ENCODE measurements at regions not wholly inside any gene's neighbourhood (a gene's known extent, or its start where the extent isn't known, plus 50 kb on each side); places are given as distances from the start of the nearest gene placed in this dataset.

DNA sequence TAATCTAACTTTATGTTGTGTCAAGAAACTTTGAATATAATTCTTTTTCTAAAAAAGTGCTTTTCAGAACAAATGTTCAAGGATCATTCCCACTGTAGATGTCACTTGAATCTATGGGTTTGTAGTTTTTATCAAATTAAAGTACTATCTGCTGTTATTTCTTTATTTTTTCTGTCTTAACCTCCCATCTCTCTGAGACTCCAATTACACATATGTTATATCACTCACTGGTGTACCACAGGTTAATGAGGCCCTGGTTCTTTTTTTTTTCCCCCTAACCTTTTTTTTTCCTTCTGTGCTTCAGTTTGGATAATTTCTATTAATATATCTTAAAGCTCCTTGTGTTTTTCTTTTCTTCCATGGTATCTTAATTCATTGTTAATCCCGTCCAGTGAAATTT is 279.9 kb upstream of the RGS6 start:
- no peak for DNase-seq (ENCODE audit: low read depth in 1 of 2, low spot score in 1 of 2)

DNA sequence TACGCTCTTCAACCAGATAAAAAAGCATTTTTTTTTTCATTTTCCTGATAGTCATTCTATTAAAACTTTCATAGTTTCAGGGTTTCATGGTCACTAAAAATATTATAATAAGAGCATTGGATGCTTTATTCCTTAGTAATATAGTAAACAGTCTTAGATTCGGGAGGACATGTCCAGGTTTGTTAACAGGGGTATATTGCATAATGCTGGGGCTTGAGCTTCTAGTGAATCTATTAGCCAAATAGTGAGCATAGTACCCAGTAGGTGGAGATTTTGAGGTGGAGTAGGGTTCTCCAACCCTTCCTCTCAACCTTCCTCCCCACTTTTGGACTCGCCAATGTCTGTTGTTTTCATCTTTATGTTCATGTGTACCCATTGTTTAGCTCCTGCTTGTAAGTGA is 277.4 kb upstream of the RGS6 start:
- no peak for DNase-seq (ENCODE audit: low read depth in 1 of 2, low spot score in 1 of 2)

DNA sequence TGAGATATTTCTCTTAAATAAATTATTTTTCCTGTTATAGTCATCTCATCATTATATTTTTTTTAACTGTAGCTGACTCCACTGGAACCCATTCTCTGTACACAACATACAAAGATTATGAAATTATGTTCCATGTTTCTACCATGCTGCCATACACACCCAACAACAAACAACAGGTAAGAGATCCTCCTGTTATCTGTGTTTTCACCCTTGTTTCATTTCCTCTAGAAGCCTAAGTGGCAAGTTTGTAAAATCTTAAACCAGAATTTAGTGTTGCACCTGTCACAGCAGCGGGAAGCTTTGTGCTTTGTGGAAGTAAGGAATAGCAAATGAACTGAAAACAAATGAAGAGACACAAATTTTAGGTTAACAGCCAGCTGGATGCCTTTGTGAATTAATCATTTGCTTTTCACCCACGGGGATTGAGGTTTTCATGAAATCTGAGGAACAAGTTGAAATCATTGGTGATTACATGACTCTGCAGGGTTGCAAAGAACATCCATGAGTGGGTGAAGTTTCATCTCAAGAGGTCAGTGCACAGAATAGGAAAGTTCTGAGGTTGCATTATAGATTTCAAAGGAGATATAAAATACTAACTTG is 273.9 kb upstream of the RGS6 start:
- DNase-seq (ENCODE audit: low read depth in 1 of 2, low spot score in 1 of 2): no peak

DNA sequence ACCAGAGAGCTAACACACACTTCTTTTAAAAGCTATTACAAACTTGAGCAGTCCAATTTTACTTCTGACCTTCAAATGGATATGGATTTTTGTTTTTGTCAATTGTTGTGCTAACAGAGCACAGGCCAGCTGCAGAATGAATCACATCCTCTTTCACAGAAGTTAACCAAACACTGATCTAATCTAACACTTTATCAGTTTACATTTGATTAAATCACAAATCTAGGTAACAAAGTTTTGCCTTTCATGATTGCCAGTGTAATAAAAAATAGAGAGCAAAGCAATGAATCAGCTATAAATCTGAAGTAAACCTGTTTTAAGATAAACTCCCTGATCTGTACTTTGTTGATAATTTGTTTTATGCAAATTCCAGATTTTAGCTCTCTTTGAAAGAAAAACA is 273.1 kb upstream of the RGS6 start:
- no peak for DNase-seq (ENCODE audit: low read depth in 1 of 2, low spot score in 1 of 2)

DNA sequence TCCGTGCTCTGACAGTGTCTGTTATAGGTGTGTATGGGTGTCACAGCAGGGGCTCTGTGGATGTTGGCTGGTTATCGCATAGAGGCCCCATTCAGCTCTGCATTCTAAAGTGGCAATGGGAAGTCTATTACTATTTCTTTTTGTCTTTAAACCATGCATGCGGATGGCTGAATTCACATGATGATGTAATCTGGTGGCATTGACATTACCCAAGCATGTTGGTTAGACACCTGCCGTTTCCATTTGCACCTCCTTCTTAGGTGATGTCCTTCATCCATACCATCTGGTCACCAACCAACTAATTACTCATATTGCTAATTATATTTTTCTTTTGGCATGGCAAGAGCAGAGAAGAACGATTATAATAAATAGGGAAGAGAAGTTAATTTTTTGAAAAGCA is 270.8 kb upstream of the RGS6 start:
- no peak for DNase-seq (ENCODE audit: low read depth in 1 of 2, low spot score in 1 of 2)

DNA sequence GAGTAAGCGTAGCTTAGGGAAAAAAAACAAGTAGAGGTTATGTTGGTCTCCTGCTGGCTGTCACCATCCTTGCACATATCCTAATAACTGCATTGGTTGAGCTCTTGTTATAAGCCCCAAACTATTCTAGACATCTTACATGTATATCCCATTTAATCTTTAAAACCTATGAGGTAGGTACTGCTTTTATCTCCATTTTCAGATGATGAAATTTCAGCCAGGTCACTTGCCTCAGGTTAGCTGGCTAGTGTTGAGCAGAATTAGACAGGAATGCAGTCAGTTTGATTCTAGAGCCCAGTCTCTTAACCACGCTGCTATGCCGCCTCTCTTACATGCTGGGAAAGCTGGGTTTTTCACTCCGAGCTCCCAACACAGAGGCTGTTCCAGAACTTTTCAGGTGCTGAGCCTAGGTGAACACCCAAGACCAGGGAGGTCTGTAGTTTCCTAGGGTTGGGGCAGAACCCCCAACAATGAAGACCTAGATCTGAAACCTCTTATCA is 269.9 kb upstream of the RGS6 start:
- DNase-seq (ENCODE audit: low read depth in 1 of 2, low spot score in 1 of 2): no peak

DNA sequence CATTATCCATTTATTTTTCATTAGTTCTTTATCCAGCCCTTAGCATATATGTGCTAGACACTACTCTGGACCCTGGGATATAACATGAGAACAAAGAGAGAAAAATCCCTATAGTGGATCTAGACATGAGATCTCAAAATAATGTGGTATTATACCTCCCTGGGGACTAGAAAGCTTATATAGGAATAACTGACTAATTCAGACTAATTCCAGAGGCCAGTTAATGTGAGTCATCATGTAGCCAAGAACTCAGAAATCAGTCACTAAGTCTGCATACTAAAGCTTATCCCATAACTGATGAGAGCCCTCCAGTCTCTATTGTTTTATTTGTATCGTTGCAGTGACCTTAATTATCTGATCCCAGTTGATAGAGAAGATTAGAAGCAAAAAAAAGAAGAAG is 267.1 kb upstream of the RGS6 start:
- DNase-seq (ENCODE audit: low read depth in 1 of 2, low spot score in 1 of 2): no peak

DNA sequence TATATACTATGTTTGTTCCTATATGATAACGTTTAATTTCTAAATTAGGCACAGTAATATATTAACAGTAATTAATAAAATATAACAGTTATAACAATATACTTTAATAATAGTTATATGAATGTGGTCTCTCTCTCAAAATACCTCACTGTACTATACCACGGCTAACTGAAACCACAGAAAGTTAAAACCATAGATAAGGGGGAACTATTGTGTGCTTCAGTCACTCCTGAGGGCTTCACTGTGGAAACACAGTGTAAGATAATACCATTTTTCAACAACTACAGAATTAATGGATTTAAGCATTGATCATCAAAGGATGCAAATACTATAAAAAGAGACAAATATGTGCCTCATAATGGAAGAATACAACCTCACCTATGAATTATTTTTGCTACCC is 266.4 kb upstream of the RGS6 start:
- DNase-seq (ENCODE audit: low read depth in 1 of 2, low spot score in 1 of 2): no peak

DNA sequence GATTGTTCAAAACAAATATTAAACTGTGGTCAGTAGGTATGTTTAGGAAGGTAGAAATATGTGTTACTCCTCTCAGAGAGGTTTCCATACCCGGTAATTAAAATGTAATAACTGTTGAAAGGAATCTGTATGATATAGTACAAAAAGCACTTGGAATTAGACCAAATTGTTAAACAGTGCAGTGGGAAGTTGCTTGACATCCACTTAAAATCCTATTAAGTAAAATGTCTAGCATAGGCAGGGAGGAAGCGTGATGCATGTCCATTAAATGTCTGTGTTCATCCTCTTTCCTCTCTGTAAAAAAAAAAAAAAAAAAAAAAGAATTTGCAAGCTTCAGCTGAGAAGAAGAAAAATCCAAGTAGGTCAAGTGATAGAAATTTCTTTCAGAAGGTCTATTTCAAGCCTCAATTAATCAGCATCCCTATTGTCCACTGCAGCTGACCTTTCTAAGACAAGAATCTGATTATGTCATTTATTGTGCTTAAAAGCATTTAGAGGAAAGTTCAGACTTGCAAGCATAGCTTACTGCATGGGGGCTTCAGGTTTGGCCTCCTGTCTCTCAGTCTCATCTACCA is 265.6 kb upstream of the RGS6 start:
- no peak for DNase-seq (ENCODE audit: low read depth in 1 of 2, low spot score in 1 of 2)

DNA sequence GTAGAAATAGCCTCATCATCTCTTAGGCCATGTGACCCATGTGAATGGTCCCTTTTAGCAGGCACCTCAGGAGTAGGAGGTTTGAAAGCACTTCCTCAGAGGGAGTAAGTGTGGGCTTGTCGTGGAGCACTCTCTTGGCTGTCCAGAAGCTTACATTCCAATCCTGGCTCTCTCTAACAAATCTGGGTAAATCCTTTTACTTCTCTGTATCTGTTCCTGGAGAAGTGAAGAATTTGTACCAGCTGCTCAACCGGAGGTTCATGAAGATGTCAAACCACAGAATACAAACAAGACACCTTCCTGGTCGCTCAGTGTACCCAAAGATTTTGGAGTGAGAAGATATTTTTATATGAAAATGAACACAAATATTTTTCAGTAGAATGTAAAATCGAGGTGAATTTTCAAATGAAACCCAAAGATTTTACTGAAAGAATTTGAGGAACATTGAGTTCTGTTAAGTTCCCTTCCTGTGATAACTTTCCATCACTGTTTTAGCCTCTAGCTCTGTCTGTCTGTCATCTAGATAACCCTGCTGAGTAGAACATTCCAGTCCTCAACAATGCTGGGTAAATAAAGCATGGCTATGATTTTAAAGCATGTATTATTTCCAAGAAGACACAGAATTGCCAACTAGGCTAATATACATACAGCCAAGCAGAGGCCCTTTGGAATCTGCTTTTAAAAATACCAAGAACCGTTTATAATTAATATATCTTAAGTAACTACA is 263.9 kb upstream of the RGS6 start:
- DNase-seq (ENCODE audit: low read depth in 1 of 2, low spot score in 1 of 2): no peak

DNA sequence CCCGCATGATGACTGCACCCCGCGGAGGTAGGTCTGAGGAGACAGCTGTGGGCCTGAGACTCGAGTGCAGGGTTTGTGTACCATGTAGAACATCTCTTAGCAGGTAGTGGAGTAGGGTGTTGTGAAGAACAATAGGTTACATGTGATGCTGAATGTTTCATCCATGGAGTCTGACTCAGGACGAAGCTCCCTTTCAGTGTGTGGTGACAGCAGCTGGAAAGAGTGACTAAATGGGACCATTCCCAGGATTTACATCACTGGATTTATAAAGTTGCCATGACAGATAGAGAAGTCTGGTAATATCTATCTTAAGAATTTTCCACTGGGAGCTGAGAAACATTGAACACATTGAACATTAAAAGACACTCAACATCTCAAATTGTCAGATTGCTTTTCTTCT is 259.6 kb upstream of the RGS6 start:
- no peak for DNase-seq (ENCODE audit: low read depth in 1 of 2, low spot score in 1 of 2)

DNA sequence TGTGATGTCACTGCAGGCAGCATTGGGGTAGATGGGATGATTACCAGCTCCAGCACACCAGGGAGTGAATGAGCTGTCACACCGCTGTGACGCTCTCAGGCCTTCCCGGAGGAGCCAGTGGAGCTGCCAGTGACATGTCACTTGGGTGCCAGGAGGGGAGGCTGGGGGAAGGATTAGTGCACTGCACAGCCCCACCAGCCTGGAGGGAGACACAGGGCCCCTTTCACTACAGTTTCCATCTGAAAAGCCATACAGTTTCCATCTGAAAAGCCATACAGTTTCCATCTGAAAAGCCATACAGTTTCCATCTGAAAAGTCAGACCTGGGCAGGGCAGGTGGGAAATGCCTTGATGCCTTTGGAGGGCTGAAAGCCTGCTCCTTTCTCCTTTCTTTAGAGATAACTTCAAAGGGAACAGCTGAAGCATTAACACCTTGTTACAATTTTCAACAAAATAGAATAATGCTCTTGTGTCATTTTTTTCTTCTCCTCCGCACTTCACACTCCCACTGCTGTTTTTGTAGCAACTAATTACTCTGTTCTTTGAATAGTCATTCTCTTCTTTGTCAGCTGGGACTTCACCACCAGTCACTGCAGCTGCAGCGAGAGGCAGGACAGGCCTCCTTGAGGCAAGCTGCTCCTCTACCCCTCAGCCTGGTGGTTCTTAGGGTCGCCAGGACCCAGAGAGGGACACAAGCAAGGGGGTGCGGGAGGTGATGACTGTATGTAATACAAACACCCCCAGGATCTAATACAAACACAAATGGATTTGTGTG is 256.9 kb upstream of the RGS6 start:
- no peak for DNase-seq (ENCODE audit: low read depth in 1 of 2, low spot score in 1 of 2)

DNA sequence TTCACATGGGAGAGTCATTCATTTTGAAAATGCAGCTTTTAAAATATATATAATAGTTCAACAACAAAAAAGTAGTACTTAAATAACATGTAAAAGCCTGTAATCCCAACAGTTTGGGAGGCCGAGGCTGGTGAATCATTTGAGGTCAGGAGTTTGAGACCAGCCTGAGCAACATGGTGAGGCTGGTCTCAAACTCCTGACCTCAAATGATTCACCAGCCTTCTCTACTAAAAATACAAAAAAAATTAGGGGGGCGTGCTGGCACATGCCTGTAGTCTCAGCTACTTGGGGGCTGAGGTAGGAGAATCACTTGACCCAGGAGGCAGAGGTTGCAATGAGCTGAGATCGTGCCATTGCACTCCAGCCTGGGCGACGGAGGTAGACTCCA is 256.3 kb upstream of the RGS6 start:
- no peak for DNase-seq (ENCODE audit: low read depth in 1 of 2, low spot score in 1 of 2)

DNA sequence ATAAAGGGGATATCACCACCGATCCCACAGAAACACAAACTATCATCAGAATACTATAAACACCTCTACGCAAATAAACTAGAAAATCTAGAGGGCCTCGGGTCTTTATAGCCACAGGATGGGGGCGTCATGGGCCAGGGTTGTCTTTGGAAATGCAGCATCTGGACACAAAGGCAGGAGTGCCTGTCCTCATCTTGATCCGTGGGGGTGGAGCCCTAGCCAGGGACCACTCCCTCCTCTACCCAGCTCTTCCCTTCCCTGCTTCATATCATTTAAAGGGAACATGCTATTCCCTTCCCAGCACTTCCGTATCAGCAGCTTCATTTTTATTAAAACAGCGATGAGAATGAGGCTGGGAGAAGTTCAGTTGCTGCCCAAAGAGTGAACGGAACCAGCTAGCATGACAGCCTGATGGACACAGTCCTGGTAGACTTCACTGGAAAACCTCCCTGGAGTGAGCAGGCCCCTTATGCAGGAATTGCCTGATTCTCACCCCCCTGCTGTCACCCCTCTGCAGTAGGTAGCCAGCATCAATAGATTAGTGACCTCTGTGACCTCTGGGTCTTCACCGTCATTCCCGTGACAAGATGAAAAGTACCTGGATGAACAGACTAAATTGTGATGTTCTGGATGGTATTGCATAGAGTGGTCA is 251.4 kb upstream of the RGS6 start:
- DNase-seq (ENCODE audit: low read depth in 1 of 2, low spot score in 1 of 2): no peak

DNA sequence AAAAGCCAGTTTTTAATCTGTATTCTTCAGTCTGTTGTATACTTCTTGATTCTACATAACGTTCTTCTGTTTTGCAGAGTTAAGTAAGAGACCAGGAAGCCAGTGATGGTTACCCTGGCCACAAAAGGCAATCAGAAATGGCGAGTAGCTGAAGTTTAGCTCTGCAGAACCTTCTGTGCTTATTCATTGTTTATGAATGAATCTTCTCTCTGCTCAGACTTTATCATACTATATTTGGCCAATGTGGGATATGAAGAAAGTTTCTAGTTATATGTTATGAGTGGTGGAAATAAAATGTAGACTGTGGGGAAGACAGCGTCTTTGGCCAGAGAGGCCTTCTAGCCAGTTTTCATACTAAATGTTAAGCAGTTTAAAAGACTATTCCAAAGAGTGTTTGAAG is 249.9 kb upstream of the RGS6 start:
- DNase-seq (ENCODE audit: low read depth in 1 of 2, low spot score in 1 of 2): no peak

DNA sequence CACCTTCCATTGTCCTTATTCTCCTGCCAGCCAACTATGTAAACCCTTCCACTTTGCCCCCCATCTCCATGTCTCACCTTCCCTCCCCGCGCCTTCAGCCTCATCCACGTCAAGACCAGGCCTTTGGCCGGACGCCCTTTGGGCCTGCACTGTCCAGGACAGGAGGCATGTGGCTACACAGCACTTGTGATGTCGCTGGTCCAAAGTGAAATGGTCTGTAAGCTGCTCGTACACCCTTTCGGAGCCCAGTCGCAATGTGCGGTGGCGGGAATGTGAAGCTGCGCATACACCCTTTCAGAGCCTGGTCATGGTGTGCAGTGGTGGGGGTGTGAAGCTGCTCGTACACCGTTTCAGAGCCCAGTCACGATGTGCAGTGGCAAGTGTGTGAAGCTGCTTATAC is 247.9 kb upstream of the RGS6 start:
- no peak for DNase-seq (ENCODE audit: low read depth in 1 of 2, low spot score in 1 of 2)

DNA sequence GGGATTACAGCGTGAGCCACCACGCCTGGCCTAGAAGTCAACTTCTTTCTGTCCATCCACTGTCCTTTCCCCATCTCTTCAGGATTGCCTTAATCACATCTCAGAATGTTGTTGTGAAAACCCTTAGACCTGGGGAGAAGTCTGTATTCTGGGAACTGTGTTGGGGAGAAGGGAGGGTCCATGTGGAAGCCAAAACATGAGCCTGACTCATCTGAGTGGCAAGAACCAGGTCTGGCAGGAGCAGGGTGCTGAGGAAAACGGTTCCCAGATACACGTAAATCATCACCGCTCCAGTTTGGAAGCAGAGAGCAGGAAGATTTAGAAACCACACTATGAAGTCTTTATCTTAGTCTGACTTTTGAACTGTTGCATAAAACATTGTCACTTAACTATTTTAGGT is 245.6 kb upstream of the RGS6 start:
- DNase-seq (ENCODE audit: low read depth in 1 of 2, low spot score in 1 of 2): no peak

DNA sequence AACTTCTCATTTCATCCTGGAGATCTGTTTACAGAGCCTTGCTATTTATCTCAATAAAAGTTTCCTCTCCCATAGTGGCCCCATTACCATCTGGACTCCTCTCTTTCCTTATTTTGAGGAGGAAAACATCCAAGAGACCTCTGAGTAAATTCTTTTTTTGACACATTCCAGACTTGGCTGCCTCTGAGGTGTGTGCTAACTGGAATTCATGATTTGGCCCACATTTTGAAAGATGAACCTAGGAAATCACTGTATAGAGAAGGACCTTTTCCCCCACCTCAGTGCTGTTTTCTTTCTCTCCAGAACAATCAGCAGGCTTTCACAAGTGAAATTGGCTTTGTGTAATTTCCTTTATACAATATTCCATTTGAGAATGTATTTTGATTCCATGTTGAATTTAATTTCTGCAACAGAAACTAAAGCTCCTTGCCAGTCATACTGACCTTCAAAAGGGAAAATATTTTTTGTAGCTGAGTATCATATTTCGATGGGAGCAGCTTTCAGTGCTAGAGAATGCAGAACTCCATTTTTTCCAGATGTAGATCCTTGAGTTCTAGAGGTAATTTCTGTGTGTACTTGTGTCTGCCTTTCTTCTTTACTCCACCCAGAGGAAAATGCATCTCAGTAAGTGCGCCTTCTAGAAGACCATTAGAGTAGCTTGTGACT is 244.9 kb upstream of the RGS6 start:
- DNase-seq (ENCODE audit: low read depth in 1 of 2, low spot score in 1 of 2): no peak

DNA sequence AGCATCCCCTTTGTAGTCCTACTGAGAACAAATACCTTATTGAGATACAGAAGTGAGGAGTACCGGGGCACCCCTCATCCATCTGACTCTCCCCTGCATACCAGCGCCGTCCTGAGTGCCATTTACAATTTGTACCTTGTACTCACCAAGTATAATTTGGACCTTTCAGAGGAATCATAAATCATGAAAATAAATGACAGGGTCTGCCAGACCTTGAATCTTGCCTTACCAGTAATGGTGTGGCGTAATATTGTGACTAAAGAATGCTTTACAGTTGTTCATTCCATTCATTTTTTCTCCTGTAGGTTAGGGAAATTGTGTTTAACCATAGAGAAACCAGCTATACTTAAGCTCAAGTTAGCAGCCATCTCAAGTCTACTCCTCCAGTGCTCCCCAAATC is 243.7 kb upstream of the RGS6 start:
- DNase-seq (ENCODE audit: low read depth in 1 of 2, low spot score in 1 of 2): no peak

DNA sequence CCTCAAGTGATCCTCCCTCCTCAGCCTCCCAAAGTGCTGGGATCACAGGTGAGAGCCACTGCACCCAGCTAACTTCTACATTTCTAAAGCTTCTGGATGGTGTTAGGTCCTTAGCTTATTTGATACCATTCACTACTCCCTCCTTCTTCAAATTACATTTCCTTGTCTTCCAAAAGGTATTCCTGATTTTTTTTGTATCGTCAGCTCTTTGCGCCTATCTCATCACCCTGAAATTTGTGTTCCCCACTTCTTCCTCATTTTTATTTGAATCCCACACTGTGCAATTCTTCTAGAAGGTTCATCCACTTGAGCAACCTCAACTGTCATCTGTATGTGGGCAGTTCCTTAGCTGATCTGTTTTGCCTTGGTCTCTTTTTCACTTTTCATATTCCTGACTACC is 241.8 kb upstream of the RGS6 start:
- DNase-seq (ENCODE audit: low read depth in 1 of 2, low spot score in 1 of 2): no peak

DNA sequence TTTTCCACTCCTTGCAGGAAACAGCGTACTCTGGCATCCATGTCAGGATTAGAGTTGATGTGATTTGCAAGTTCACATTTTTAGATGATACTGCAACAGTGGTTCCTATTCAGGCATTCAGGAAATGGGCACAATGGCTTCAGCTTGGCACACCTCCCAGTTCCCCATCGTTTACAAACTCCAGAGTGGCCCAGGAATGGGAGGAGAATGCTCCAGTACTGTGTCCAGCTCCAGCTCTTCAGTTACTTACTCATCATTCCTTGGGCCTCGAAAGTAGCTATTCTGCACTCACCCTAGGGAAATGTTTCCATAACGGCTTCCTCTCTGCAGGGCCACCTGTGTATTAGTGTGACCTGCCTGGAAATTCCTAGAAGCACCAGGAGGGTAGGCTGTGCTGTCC is 239.7 kb upstream of the RGS6 start:
- no peak for DNase-seq (ENCODE audit: low read depth in 1 of 2, low spot score in 1 of 2)

All from activated T-helper 1 cell treated with anti-CD3 and anti-CD28 coated beads, Interleukin-2, amount 50 U/mL, for 16 hours (primary cell).